ENCODE measurements at regions not wholly inside any gene's neighbourhood (a gene's known extent, or its start where the extent isn't known, plus 50 kb on each side); places are given as distances from the start of the nearest gene placed in this dataset.

- no peak for TF ChIP-seq CTCF (IDR thresholded peaks at IDR 0.05; ENCODE audit: insufficient read depth, low read length, poor library complexity, severe bottlenecking)
- no peak for TF ChIP-seq EZH2phosphoT487 (conservative IDR thresholded peaks at IDR 0.05; ENCODE audit: low read length)
Measured at GRCh38 chr22:47891609-47892008, 1129.2 kb downstream of the TBC1D22A start.
